UCSD-AML1 (cell line): ENCODE measurements at regions not wholly inside any gene's neighbourhood (a gene's known extent, or its start where the extent isn't known, plus 50 kb on each side); places are given as distances from the start of the nearest gene placed in this dataset.
"Not testable (repeated sequence)": the region's sequence is repeated elsewhere in the genome, so short reads cannot be mapped to it uniquely, and the experiment has no call there.

Source experiments
- DNase-seq: peaks from one replicate; lab custom pipeline; 2025; ENCODE audit not compliant: unreplicated experiment; lab: John Stamatoyannopoulos, UW

GRCh38 chr2:160721089-160722040 lies 227.8 kb upstream of the RBMS1 start:
- DNase-seq = no peak

DNA sequence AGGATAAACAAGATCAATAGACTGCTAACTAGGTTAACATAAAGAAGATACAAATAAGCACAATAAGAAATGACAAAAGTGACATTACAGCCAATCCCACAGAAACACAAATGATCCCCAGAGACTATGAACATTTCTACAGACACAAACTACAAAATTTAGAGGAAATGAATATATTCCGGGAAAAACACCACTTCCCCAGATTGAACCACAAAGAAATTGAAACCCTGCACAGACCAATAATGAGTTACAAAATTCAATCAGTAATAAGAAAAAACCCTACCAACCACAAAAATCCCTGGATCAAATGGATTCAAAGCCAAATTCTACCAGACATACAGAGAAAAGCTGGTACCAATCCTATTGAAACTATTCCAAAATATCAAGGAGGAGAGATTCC lies 232.4 kb upstream of the RBMS1 start:
- no peak for DNase-seq

DNA sequence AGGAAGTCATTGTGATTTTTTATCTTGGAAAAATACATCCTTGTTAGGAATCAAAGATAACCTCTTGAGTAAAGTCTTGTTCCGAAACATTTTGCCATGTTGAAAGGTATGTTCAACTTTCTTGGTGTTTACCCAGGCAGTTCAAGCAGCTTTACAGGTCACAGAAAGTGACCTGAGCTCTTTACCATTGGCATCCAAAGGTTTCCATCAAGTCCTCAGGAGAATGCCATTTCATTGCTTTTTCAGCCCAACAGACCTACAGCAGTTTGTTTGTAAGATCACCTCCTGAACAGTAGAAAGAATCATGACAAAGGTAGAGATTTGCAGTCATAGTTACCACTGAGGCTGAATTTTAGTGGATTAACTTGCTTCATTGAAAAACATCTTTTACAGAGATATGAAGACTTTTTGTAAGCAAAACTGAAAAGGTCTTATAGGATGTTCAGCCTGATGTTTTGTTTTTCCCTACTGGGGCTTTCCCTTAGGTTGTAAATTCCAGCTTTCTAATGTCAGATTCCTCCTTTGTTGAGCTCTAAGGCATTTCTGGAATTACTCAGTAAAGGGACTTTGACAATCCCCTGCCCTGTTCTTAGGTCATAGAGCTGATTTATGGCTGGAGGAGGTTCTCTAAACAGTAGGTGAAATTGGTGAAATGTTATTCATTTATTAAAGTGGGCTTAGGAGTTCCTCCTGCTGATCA lies 236.8 kb upstream of the RBMS1 start:
- no peak for DNase-seq

- no peak for DNase-seq
Observed at GRCh38 chr2:160731415-160731814, 237.8 kb upstream of the RBMS1 start.

DNA sequence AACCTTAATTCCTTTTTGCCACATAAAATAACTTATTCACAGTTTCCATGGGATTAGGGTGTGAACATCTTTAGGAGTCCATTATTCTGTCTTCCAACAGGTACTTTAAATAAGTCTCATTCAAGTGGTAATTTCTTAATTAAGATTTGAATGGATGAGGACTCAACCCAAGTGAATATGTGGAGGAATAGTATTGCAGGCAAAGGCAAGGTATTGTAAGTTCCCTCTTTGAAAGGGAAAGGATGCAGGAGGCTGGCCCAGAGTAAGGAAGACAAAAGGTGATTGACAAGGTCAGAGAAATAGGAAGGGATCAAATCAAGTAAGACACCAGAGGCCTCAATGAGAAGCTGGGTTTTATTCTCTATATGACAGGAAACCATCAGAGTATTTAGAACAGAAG lies 238.2 kb upstream of the RBMS1 start:
- DNase-seq = no peak

DNA sequence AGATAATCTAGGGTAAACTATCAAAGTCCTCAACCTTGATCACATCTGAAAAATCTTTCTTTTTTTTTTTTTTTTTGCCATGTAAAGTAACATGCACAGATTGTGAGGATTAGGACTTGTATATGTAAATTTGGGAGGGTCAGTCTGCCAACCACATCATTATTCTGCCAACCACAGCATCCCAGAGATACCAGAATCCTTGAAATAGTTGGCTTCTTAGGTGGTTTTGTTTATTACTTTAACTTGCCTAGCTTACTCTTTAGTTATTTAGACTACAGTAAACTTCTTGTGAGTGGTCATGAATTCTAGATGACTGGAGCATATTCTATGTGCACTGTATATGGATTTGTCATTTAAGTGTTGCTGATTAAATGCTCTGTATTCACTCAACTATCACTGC lies 242.1 kb upstream of the RBMS1 start:
- DNase-seq = no peak

- no peak for DNase-seq
Observed at GRCh38 chr2:160736148-160737028, 242.8 kb upstream of the RBMS1 start.

GRCh38 chr2:160737247-160737646 lies 243.6 kb upstream of the RBMS1 start:
- DNase-seq = no peak

GRCh38 chr2:160741271-160741670 lies 247.7 kb upstream of the RBMS1 start:
- DNase-seq = no peak

GRCh38 chr2:160741815-160742214 lies 248.2 kb upstream of the RBMS1 start:
- no peak for DNase-seq

GRCh38 chr2:160742667-160743066 lies 249.1 kb upstream of the RBMS1 start:
- DNase-seq = no peak

GRCh38 chr2:160747501-160748170 lies 254.0 kb upstream of the RBMS1 start:
- DNase-seq = no peak

DNA sequence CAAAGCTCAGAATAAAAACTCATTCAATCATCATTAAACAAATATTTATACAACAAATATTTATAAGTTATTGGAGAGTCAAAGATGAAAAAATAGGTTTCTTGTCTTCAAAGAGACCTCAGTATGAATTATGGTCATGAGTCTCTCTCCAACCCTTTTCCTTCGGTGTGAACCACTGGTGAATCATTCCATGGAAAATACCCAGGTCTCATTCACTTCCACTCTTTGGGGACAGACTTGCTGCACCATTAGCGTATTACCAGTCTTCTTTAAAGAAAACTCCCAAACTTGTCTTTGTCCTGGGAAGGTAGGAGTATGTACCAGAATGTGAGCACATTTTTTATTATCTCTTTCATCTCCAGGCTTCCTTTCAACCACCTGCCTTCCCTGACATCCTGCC lies 257.4 kb upstream of the RBMS1 start:
- DNase-seq = no peak

- DNase-seq = no peak
Observed at GRCh38 chr2:160752475-160753330, 259.1 kb upstream of the RBMS1 start.

GRCh38 chr2:160753331-160753654 lies 259.7 kb upstream of the RBMS1 start:
- no peak for DNase-seq

DNA sequence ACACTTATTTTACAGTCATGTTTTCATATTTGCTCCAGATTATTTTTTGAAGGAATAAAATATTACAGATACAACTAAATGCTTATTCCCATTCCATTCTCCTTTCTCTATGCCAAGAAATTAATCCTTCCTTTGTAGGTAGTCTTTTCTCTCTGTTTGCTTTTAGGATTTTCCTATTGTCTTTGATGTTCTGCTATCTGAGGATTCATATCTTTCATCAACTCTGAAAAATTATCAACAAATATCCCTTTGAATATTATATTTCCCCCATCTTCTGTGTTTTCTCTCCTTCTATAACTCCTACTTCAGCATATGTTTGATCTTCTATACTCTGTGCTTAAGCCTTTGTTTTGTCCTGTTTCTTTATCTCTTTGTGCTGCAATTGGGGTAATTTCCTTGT lies 260.4 kb upstream of the RBMS1 start:
- DNase-seq = no peak

- no peak for DNase-seq
Observed at GRCh38 chr2:160756481-160756880, 262.9 kb upstream of the RBMS1 start.

- not testable (repeated sequence) for DNase-seq
Observed at GRCh38 chr2:160762493-160763128, 269.0 kb upstream of the RBMS1 start.

GRCh38 chr2:160783474-160783873 lies 289.9 kb upstream of the RBMS1 start:
- DNase-seq = no peak

GRCh38 chr2:160784034-160784433 lies 290.4 kb upstream of the RBMS1 start:
- no peak for DNase-seq
